ENCODE measurements at regions not wholly inside any gene's neighbourhood (a gene's known extent, or its start where the extent isn't known, plus 50 kb on each side); places are given as distances from the start of the nearest gene placed in this dataset.
"Not testable (repeated sequence)": the region's sequence is repeated elsewhere in the genome, so short reads cannot be mapped to it uniquely, and the experiment has no call there.

GRCh38 chr16:21509437-21510086 lies 89.8 kb upstream of the METTL9 start:
- TF ChIP-seq POLR2AphosphoS5, POLR2A (IDR thresholded peaks at IDR 0.05): not testable (repeated sequence)
- TF ChIP-seq, protein P1, sequence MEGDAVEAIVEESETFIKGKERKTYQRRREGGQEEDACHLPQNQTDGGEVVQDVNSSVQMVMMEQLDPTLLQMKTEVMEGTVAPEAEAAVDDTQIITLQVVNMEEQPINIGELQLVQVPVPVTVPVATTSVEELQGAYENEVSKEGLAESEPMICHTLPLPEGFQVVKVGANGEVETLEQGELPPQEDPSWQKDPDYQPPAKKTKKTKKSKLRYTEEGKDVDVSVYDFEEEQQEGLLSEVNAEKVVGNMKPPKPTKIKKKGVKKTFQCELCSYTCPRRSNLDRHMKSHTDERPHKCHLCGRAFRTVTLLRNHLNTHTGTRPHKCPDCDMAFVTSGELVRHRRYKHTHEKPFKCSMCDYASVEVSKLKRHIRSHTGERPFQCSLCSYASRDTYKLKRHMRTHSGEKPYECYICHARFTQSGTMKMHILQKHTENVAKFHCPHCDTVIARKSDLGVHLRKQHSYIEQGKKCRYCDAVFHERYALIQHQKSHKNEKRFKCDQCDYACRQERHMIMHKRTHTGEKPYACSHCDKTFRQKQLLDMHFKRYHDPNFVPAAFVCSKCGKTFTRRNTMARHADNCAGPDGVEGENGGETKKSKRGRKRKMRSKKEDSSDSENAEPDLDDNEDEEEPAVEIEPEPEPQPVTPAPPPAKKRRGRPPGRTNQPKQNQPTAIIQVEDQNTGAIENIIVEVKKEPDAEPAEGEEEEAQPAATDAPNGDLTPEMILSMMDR (IDR thresholded peaks at IDR 0.05), result not testable (repeated sequence)

Measured in upper lobe of left lung (tissue), 4 donors.